NCI-H1105 treated with DMSO at 0.1 percent for 48 hours (cell line): ENCODE measurements at regions not wholly inside any gene's neighbourhood (a gene's known extent, or its start where the extent isn't known, plus 50 kb on each side); places are given as distances from the start of the nearest gene placed in this dataset.

ENCODE experiments used
- DNase-seq: peaks from one replicate; lab custom pipeline; 2025; lab: John Stamatoyannopoulos, UW

DNA sequence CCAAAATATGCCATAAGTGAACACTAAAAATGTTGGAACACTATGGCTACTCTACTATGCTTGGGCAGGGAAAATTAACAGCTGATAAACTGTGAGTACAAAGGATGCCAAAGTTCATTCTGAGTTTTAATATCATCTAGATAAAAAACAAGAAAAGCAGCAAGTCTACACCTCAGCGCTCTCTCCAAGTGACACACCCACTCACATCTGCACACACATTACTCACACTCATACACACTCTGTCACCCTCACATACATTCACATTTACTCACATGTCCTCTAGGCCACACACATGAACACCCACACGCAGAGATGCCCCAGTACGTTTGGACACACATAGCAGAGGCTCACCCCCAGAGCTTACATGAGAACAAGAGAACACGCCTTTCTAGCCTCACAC lies 87.3 kb upstream of the RAB4A start:
- no peak for DNase-seq

DNA sequence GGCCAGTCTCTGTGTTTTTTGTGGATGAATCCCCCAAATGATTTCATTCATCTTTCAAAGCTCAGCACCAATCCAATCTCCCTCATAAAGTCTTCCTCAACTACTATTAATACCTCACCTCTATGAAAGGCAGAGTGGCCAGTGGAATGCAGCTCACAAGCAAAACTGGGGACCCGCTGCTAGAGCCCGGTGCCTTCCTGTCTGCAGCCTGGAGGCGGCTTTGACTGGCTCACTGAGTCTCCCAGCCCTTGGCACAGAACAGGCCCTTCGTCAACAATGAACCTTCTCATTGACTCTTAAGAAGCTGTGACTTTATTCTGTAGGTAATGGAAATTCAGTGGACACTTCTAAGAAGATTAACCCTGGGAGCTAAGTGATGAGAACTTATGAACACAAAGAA lies 86.8 kb upstream of the RAB4A start:
- no peak for DNase-seq

DNA sequence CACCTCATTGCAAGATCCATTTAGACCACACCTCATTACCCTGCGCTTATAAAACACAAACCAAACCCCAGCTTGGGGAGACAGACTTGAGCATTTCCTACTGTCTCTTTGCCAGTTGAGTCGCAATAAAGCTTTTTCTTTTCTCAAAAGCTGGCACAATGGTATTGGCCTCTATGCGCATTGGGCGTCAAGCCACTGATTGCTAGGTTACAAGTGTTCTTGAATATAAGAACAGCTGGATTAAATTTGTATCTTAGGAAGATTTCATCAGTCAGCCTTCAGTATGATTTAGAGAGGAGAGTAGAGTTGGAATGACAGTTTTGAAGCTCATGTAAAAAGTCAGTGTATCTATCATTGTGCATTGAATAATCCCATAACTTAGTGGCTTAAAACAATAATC lies 84.9 kb upstream of the RAB4A start:
- DNase-seq, result no peak

GRCh38 chr1:229186373-229187056 lies 84.4 kb upstream of the RAB4A start:
- no peak for DNase-seq

GRCh38 chr1:229190057-229190575 lies 80.8 kb upstream of the RAB4A start:
- DNase-seq, result no peak

DNA sequence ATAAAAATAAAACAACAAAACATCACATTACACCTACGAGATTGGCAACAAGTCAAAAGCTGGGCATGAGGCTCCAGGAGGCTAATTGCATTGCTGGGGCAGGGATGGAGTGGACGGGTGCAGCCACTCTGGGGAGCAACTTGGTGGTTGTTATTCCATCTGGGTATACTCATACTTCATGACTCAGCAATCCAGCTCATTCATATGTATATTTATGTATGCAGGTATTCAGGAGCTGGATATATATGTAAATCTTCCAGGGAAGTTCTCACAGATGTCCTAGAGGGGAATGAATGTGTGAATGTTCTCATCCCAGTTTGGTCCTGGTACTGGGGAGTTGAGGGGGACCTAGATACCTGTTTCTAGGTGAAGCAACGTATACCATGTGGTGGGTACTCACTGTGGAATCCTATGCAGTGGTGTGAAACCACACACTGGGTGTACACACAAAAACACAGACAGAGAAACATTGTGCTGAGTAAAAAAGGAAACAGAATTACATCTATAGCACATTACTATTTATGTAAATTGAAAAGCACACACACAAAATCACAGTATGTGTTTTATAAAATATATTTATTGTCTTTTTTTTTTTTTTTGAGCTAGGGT lies 79.7 kb upstream of the RAB4A start:
- no peak for DNase-seq

- no peak for DNase-seq
Measured at GRCh38 chr1:229192031-229192430, 78.9 kb upstream of the RAB4A start.

DNA sequence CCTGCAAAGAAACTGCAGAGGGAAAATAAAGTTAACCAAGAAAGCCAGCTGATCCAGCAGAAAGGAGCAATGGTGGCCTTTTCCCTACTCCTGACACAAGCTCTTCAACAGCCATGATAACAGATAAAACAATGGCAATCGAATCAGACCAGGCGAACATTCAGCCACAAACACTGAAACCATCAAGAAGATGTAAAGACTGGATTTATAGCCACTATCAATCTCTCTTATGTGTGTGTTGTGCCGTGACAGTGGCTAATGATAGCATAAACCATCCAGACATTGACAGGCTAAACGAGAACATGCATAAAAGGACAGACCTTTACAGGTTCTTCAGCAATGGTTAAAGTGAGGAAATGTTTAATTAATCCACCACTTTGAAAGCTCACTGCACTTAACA lies 78.1 kb upstream of the RAB4A start:
- no peak for DNase-seq

- no peak for DNase-seq
Measured at GRCh38 chr1:229194096-229194495, 76.8 kb upstream of the RAB4A start.

DNA sequence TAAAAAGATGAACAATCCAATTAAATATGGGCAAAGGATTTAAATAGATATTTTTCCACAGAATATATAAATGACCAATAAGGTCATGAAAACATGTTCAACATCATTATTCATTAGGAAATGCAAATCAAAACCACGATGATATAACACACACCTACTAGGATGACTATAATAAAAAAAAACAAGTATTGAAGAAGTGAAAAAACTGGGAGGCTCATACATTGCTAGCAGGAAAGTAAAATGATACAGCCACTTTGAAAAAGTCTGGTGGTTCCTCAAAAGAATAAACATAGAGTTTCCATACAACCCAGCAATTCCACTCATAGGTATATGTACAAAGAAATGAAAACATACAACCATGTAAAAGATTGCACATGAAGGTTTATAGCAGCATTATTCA lies 75.7 kb upstream of the RAB4A start:
- DNase-seq, result no peak

- DNase-seq, result no peak
Measured at GRCh38 chr1:229196404-229197264, 74.3 kb upstream of the RAB4A start.

DNA sequence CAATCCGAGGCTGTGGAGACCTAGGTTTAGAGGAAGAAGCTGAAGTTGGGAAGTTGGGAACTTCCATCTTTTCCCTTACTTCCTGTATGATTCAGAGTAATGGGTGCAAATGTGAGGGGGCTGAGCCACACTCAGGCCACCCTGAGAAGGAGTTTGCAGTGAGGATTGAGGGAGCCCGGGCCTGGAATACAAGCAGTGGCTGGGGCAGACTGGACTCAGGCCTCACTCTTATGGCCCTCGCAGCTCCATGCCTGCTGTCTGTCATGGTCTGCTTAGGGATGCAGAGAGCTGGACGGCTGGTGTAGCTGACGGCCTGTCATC lies 73.7 kb upstream of the RAB4A start:
- no peak for DNase-seq

- DNase-seq, result no peak
Measured at GRCh38 chr1:229199261-229200243, 71.4 kb upstream of the RAB4A start.

- no peak for DNase-seq
Measured at GRCh38 chr1:229203030-229203751, 67.7 kb upstream of the RAB4A start.

DNA sequence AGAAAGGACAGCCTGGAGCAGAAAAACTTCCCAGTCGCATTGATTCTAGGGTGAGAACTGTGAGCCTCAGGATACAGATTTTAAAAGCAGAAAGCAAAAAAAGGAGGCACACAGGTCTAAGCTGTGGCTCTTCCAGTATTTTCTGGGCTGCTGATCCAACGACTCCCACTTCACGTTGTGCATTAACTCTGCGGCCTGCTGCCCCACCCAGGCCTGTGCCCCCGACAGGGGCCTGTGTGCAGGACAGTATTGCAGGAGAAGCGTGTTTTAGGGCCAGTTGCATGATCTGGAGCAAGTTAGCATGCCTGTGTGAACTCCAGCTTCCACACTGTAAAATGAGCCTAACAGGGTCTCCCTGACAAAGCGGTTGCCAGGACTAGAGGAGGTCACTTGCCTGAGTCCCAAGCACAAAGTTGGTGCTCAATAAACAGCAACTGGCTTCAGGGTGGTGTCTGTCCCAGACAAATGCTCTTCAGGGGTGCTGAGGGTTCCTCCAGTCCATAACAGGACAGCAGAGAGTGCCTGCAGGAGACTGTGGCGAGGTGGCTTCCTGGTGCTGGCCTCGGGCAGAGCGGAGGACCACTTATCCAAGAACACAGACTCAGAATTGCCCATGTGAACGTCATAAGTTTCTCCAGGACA lies 66.8 kb upstream of the RAB4A start:
- no peak for DNase-seq

- no peak for DNase-seq
Measured at GRCh38 chr1:229204921-229205777, 65.8 kb upstream of the RAB4A start.

GRCh38 chr1:229205854-229206253 lies 65.1 kb upstream of the RAB4A start:
- no peak for DNase-seq

DNA sequence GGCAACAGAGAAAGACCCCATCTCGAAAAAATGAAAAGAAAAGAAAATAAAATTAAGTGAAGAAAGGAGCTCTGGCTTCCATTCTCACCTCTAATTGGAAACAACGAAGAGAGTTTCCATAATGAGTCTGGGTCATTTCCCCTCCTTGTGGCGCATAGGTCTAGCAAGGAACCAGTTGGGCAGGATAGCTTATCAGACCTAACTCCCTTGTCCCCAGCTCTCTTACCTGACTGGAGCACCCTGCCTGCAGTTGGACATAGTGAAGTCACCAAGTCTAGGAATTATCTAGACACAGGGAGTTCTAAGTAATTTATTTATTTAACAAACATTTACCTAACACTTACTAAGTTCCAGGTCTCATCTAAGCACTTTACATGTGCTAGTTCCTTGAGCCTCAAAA lies 63.0 kb upstream of the RAB4A start:
- DNase-seq, result no peak

DNA sequence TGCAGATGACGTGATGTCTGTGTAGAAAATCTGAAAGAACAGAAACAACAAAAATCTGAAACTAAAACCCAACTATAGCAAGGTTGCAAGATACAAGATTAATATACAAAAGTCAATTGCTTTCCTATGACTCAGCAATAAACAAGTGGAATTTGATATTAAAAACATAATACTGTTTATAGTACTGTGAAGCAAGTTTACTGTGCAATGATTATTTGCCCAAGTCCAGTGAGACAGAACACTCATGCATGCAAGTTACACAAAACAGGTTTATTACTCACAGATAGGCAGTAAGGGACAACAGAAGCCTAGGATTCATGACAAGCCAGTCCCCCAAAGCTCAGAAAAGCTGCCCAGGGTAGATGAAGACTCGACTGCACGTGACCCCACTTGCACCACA lies 62.4 kb upstream of the RAB4A start:
- DNase-seq, result no peak

- DNase-seq, result no peak
Measured at GRCh38 chr1:229209386-229209785, 61.5 kb upstream of the RAB4A start.
